ENCODE measurements at regions not wholly inside any gene's neighbourhood (a gene's known extent, or its start where the extent isn't known, plus 50 kb on each side); places are given as distances from the start of the nearest gene placed in this dataset.

- no peak for TF ChIP-seq CEBPB (IDR thresholded peaks at IDR 0.05; ENCODE audit: borderline replicate concordance in 1 of 2, low read depth in 2 of 2, low read length in 2 of 2)
- no peak for TF ChIP-seq CHD1 (IDR thresholded peaks at IDR 0.05; ENCODE audit: low read depth, low read length)
- TF ChIP-seq CTCF (IDR thresholded peaks at IDR 0.05 in 2 of 3, conservative IDR thresholded peaks at IDR 0.05 in 1 of 3; ENCODE audit: control insufficient read depth in 2 of 3, extremely low read depth in 1 of 3, insufficient read depth in 1 of 3, low read depth in 3 of 3, low read length in 3 of 3): no peak
- TF ChIP-seq KAT2A (conservative IDR thresholded peaks at IDR 0.05; ENCODE audit: control insufficient read depth, low read depth, low read length): no peak
- TF ChIP-seq MAX (IDR thresholded peaks at IDR 0.05; ENCODE audit: low read depth, low read length): no peak
These were observed 52.3 kb upstream of the KCNA5 start for GRCh38 chr12:4991373-4991772.

Measured in GM12878 (cell line).